22Rv1 (cell line): ENCODE measurements at regions not wholly inside any gene's neighbourhood (a gene's known extent, or its start where the extent isn't known, plus 50 kb on each side); places are given as distances from the start of the nearest gene placed in this dataset.

Experiments
- ZFX ChIP-seq: fragments of 450-650 bp; IDR thresholded peaks from 2 replicates; pipeline ENCODE4 v1.6.1; 2017; ENCODE audit warnings: antibody characterized with exemption, borderline replicate concordance
- TF ChIP-seq, protein P1 (sequence below): fragments of 450-650 bp; IDR thresholded peaks from 2 replicates; pipeline ENCODE4 v1.5.1; 2017; ENCODE audit warnings: mild to moderate bottlenecking

DNA sequence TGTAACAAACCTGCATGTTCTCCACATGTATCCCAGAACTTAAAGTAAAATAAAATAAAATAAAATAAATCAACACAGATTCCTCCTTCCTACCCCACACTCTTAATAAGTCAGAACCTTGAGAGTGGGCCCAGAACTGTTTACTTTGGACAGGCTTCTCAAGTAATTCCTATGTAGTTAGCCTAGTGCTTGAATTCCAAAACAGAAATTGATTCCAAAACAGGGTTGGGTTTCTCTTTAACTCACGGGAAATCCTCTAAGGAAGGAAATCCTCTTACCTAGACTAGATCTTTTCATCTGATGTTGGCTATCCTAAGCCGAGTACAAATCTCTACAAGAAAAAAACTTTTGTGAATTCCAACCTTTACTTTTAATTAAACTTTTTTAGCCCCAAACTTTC lies 324.7 kb upstream of the C16orf82 start:
- TF ChIP-seq, protein P1, sequence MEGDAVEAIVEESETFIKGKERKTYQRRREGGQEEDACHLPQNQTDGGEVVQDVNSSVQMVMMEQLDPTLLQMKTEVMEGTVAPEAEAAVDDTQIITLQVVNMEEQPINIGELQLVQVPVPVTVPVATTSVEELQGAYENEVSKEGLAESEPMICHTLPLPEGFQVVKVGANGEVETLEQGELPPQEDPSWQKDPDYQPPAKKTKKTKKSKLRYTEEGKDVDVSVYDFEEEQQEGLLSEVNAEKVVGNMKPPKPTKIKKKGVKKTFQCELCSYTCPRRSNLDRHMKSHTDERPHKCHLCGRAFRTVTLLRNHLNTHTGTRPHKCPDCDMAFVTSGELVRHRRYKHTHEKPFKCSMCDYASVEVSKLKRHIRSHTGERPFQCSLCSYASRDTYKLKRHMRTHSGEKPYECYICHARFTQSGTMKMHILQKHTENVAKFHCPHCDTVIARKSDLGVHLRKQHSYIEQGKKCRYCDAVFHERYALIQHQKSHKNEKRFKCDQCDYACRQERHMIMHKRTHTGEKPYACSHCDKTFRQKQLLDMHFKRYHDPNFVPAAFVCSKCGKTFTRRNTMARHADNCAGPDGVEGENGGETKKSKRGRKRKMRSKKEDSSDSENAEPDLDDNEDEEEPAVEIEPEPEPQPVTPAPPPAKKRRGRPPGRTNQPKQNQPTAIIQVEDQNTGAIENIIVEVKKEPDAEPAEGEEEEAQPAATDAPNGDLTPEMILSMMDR = no peak
- no peak for TF ChIP-seq ZFX
